ENCODE measurements at regions not wholly inside any gene's neighbourhood (a gene's known extent, or its start where the extent isn't known, plus 50 kb on each side); places are given as distances from the start of the nearest gene placed in this dataset.

DNA sequence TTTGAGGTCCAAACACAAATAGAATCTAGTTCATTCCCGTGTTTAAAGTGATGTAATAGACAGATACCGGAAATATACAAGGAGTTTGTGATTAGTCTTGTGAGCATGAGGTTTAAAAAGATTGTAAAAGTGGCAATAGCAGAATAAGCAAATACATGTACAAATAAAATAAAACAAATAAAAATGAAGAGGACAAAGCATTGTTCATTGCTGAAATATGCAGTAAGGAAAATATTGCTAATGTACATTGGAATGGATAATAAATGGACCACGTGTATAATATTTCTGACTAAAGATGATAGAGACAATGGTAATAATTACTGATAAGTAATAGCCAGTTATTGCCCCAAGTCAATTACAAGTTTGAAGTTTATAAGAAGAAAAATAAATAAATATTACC is 75.6 kb upstream of the RTL1 start:
- H3K9me3 Mint-ChIP-seq = no peaks in the 10 kb centered on the region
- no peak overlapping the region for H3K27ac Mint-ChIP-seq
- ATAC-seq (replicated peaks in 1 of 4) (no peak), DNase-seq (no peak)
- H3K4me1 Mint-ChIP-seq = no peaks in the 10 kb centered on the region
- no peak overlapping the region for H3K4me3 Mint-ChIP-seq
- Histone ChIP-seq H3K4me3 (ENCODE audit: control insufficient read depth in 1 of 2, extremely low read depth in 1 of 2, low read length in 1 of 2) (no peak overlapping the region), H3K4me1 (ENCODE audit: control insufficient read depth in 1 of 2, extremely low read depth in 1 of 2, insufficient read depth in 2 of 2, low read length in 2 of 2) (no peaks in the 10 kb centered on the region), H3K27me3 (replicated peaks in 1 of 2; ENCODE audit: control insufficient read depth in 2 of 2, extremely low read depth in 1 of 2, insufficient read depth in 2 of 2, low read length in 1 of 2) (no peaks in the 10 kb centered on the region), H3K27ac (ENCODE audit: low read length) (no peak overlapping the region), H3K9me3 (no peaks in the 10 kb centered on the region), H3K36me3 (ENCODE audit: control insufficient read depth in 2 of 2, extremely low read depth in 1 of 2, insufficient read depth in 1 of 2, low read length in 1 of 2) (no peaks in the 10 kb centered on the region)
- no CpG with 5 or more reads among the region's 3 CpGs for WGBS (ENCODE audit: insufficient coverage)
- H3K36me3 Mint-ChIP-seq = no peaks in the 10 kb centered on the region
- peaks cover 9 to 11% of the 10 kb centered on the region in 2 donors for H3K27me3 Mint-ChIP-seq
- ChIA-PET POLR2A (no interaction called here), CTCF (no interaction called here)

DNA sequence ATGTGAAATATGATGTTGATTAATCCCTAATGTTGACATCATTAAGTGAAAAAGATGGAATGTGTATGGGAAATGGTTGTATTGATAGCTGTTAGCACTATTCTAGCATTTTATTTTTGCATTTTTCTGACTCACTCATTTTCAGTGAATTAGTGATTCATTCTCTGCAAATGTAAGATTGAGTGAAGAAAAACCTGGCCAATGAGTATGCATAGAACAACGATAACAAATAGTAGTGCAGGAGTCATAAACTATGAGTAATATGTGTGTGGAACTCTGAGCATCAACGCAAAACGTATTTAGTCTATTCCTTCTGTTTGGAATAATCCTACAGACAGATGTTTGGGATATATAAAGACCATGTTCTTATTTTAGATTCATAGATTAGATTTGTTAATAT is 76.3 kb upstream of the RTL1 start:
- Histone ChIP-seq H3K4me3 (ENCODE audit: control insufficient read depth in 1 of 2, extremely low read depth in 1 of 2, low read length in 1 of 2) (no peak overlapping the region), H3K9me3 (no peaks in the 10 kb centered on the region), H3K27ac (ENCODE audit: low read length) (no peak overlapping the region), H3K27me3 (replicated peaks in 1 of 2; ENCODE audit: control insufficient read depth in 2 of 2, extremely low read depth in 1 of 2, insufficient read depth in 2 of 2, low read length in 1 of 2) (no peaks in the 10 kb centered on the region), H3K4me1 (ENCODE audit: control insufficient read depth in 1 of 2, extremely low read depth in 1 of 2, insufficient read depth in 2 of 2, low read length in 2 of 2) (no peaks in the 10 kb centered on the region), H3K36me3 (ENCODE audit: control insufficient read depth in 2 of 2, extremely low read depth in 1 of 2, insufficient read depth in 1 of 2, low read length in 1 of 2) (no peaks in the 10 kb centered on the region)
- 90% methylated on average over 1 of the region's 3 CpGs for WGBS (ENCODE audit: insufficient coverage)
- H3K9me3 Mint-ChIP-seq = no peaks in the 10 kb centered on the region
- no peaks in the 10 kb centered on the region for H3K4me1 Mint-ChIP-seq
- no peak overlapping the region for H3K27ac Mint-ChIP-seq
- ChIA-PET CTCF (no interaction called here), POLR2A (no interaction called here)
- H3K27me3 Mint-ChIP-seq = peaks cover 9 to 11% of the 10 kb centered on the region in 2 donors
- ATAC-seq (replicated peaks in 1 of 4) = no peak
- H3K36me3 Mint-ChIP-seq = no peaks in the 10 kb centered on the region
- no peak for DNase-seq
- no peak overlapping the region for H3K4me3 Mint-ChIP-seq

DNA sequence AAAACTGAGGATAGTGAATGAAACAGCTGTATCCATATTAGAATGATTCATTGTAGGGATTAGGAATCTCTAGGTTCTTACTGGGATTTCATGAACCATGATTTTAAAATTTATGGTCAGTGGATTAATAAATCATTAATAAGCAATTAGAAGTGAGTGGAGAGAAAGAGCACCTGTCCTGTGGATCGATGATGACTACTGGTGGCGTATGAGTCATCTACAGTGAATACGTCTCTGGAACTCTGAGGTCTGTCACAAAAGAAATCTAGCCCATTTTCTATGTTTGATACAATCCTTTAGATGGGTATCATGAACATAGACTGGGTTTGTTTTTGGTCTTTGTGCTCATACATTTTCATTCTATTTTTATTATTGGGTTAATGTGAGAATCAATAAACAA is 77.3 kb upstream of the RTL1 start:
- H3K36me3 Mint-ChIP-seq = no peaks in the 10 kb centered on the region
- H3K4me1 Mint-ChIP-seq = no peaks in the 10 kb centered on the region
- H3K27ac Mint-ChIP-seq = no peak overlapping the region
- DNase-seq (no peak), ATAC-seq (replicated peaks in 1 of 4) (no peak)
- 100% methylated on average over 2 of the region's 3 CpGs for WGBS (ENCODE audit: insufficient coverage)
- Histone ChIP-seq H3K36me3 (ENCODE audit: control insufficient read depth in 2 of 2, extremely low read depth in 1 of 2, insufficient read depth in 1 of 2, low read length in 1 of 2) (no peaks in the 10 kb centered on the region), H3K27ac (ENCODE audit: low read length) (no peak overlapping the region), H3K27me3 (replicated peaks in 1 of 2; ENCODE audit: control insufficient read depth in 2 of 2, extremely low read depth in 1 of 2, insufficient read depth in 2 of 2, low read length in 1 of 2) (no peaks in the 10 kb centered on the region), H3K4me1 (ENCODE audit: control insufficient read depth in 1 of 2, extremely low read depth in 1 of 2, insufficient read depth in 2 of 2, low read length in 2 of 2) (no peaks in the 10 kb centered on the region), H3K9me3 (no peaks in the 10 kb centered on the region), H3K4me3 (ENCODE audit: control insufficient read depth in 1 of 2, extremely low read depth in 1 of 2, low read length in 1 of 2) (no peak overlapping the region)
- no peaks in the 10 kb centered on the region for H3K9me3 Mint-ChIP-seq
- no peak overlapping the region for H3K4me3 Mint-ChIP-seq
- ChIA-PET CTCF (no interaction called here), POLR2A (no interaction called here)
- H3K27me3 Mint-ChIP-seq = peaks cover 13 to 14% of the 10 kb centered on the region in 2 donors

DNA sequence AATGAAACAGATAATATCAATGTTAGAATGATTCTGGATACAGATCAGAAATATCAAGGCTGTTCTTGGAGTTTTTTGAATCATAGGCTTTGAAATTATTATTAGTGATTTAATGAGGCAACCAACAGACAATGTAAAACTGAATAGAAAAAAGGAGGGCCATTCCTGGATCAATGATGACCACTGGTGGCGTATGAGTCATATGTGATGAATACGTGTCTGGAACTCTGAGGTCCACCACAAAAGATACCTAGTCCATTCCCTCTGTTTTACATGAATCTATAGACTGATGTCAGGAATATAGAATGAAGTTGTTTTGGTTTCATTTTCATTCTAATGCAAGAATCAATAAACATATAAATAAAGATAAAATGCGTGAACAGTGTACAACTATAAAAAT is 78.3 kb upstream of the RTL1 start:
- Histone ChIP-seq H3K9me3 (no peaks in the 10 kb centered on the region), H3K36me3 (ENCODE audit: control insufficient read depth in 2 of 2, extremely low read depth in 1 of 2, insufficient read depth in 1 of 2, low read length in 1 of 2) (no peaks in the 10 kb centered on the region), H3K27me3 (replicated peaks in 1 of 2; ENCODE audit: control insufficient read depth in 2 of 2, extremely low read depth in 1 of 2, insufficient read depth in 2 of 2, low read length in 1 of 2) (no peaks in the 10 kb centered on the region), H3K27ac (ENCODE audit: low read length) (no peak overlapping the region), H3K4me1 (ENCODE audit: control insufficient read depth in 1 of 2, extremely low read depth in 1 of 2, insufficient read depth in 2 of 2, low read length in 2 of 2) (no peaks in the 10 kb centered on the region), H3K4me3 (ENCODE audit: control insufficient read depth in 1 of 2, extremely low read depth in 1 of 2, low read length in 1 of 2) (no peak overlapping the region)
- ChIA-PET POLR2A (no interaction called here), CTCF (no interaction called here)
- no CpG with 5 or more reads among the region's 3 CpGs for WGBS (ENCODE audit: insufficient coverage)
- peaks cover 14 to 17% of the 10 kb centered on the region in 2 donors for H3K27me3 Mint-ChIP-seq
- no peaks in the 10 kb centered on the region for H3K9me3 Mint-ChIP-seq
- ATAC-seq (replicated peaks in 1 of 4) (no peak), DNase-seq (no peak)
- H3K36me3 Mint-ChIP-seq = no peaks in the 10 kb centered on the region
- no peak overlapping the region for H3K27ac Mint-ChIP-seq
- H3K4me3 Mint-ChIP-seq = no peak overlapping the region
- no peaks in the 10 kb centered on the region for H3K4me1 Mint-ChIP-seq

DNA sequence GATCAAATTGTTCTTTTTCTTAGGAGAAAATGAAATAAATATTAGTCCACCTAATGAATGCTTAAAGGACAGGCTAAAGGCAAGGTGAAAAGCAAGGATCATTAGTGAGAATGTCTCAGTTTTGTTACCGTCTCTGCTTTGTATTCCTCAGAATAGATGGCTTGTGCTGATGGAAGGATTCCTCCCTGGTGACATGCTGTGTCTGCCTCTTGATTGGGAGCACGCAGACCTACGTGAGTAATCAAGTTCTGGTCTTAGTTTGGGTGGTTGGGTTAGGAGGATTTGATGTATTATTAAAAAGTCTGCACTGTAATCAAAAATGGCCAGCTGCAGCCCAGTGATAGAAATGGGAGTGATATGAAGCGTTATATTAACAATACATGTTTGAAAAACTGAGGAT is 78.8 kb upstream of the RTL1 start:
- no peak overlapping the region for H3K4me3 ChIP-seq (ENCODE audit: control insufficient read depth in 1 of 2, extremely low read depth in 1 of 2, low read length in 1 of 2)
- Mint-ChIP-seq H3K4me1 (no peaks in the 10 kb centered on the region), H3K4me3 (no peak overlapping the region), H3K27ac (no peak overlapping the region), H3K36me3 (no peaks in the 10 kb centered on the region), H3K27me3 (peaks cover 14 to 17% of the 10 kb centered on the region in 2 donors), H3K9me3 (no peaks in the 10 kb centered on the region)
- ATAC-seq (replicated peaks in 1 of 4) (no peak), DNase-seq (no peak)
- 90% methylated on average over 3 of the region's 4 CpGs for WGBS (ENCODE audit: insufficient coverage)
- POLR2A ChIA-PET = no interaction called here
- CTCF ChIA-PET = no interaction called here
- H3K27me3 ChIP-seq (replicated peaks in 1 of 2; ENCODE audit: control insufficient read depth in 2 of 2, extremely low read depth in 1 of 2, insufficient read depth in 2 of 2, low read length in 1 of 2) = no peaks in the 10 kb centered on the region
- no peaks in the 10 kb centered on the region for H3K9me3 ChIP-seq
- no peaks in the 10 kb centered on the region for H3K4me1 ChIP-seq (ENCODE audit: control insufficient read depth in 1 of 2, extremely low read depth in 1 of 2, insufficient read depth in 2 of 2, low read length in 2 of 2)
- H3K27ac ChIP-seq (ENCODE audit: low read length) = no peak overlapping the region
- no peaks in the 10 kb centered on the region for H3K36me3 ChIP-seq (ENCODE audit: control insufficient read depth in 2 of 2, extremely low read depth in 1 of 2, insufficient read depth in 1 of 2, low read length in 1 of 2)

DNA sequence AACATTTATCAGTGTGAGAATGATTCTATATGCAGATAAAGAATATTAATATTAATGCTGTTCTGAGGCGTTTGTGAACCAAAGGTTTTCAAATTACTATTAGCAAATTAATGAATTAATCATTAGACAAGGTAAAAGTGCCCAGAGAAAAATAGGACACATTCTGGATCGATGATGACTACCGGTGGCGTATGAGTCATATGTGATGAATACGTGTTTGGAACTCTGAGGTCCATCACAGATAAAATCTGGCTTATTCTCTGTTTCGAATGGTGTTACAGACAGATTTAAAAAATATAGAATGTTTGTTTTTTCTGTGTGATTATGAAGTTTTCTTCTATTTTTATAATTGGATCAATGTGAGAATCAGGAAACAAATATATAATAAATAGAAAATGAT is 79.2 kb upstream of the RTL1 start:
- H3K4me3 Mint-ChIP-seq = no peak overlapping the region
- H3K27ac Mint-ChIP-seq = no peak overlapping the region
- 95% methylated on average over 4 of the region's 6 CpGs for WGBS (ENCODE audit: insufficient coverage)
- Histone ChIP-seq H3K27me3 (replicated peaks in 1 of 2; ENCODE audit: control insufficient read depth in 2 of 2, extremely low read depth in 1 of 2, insufficient read depth in 2 of 2, low read length in 1 of 2) (no peaks in the 10 kb centered on the region), H3K9me3 (no peaks in the 10 kb centered on the region), H3K4me3 (ENCODE audit: control insufficient read depth in 1 of 2, extremely low read depth in 1 of 2, low read length in 1 of 2) (no peak overlapping the region), H3K36me3 (ENCODE audit: control insufficient read depth in 2 of 2, extremely low read depth in 1 of 2, insufficient read depth in 1 of 2, low read length in 1 of 2) (no peaks in the 10 kb centered on the region), H3K27ac (ENCODE audit: low read length) (no peak overlapping the region), H3K4me1 (ENCODE audit: control insufficient read depth in 1 of 2, extremely low read depth in 1 of 2, insufficient read depth in 2 of 2, low read length in 2 of 2) (no peaks in the 10 kb centered on the region)
- peaks cover 14 to 17% of the 10 kb centered on the region in 2 donors for H3K27me3 Mint-ChIP-seq
- POLR2A ChIA-PET = no interaction called here
- CTCF ChIA-PET = no interaction called here
- DNase-seq = no peak
- H3K9me3 Mint-ChIP-seq = no peaks in the 10 kb centered on the region
- ATAC-seq (replicated peaks in 1 of 4) = no peak
- no peaks in the 10 kb centered on the region for H3K36me3 Mint-ChIP-seq
- no peaks in the 10 kb centered on the region for H3K4me1 Mint-ChIP-seq

DNA sequence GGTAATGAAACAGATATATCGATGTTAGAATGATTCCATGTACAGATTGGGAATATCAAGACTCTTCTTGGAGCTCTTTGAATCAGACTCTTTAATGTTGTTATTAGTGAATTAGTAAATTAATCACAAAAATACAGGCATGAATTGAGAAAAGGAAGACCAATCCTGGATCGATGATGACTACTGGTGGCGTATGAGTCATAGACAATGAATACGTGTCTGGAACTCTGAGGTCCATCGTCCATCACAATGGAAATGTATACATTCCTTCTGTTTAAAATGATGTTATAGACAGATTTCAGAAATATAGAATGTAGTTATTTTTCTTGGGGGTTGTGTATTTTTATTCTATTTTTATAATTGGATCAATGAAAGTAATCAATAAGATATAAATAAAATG is 80.2 kb upstream of the RTL1 start:
- no peak overlapping the region for H3K27ac Mint-ChIP-seq
- H3K27me3 Mint-ChIP-seq = peaks cover 17 to 20% of the 10 kb centered on the region in 2 donors
- Histone ChIP-seq H3K27ac (ENCODE audit: low read length) (no peak overlapping the region), H3K27me3 (replicated peaks in 1 of 2; ENCODE audit: control insufficient read depth in 2 of 2, extremely low read depth in 1 of 2, insufficient read depth in 2 of 2, low read length in 1 of 2) (no peaks in the 10 kb centered on the region), H3K9me3 (no peaks in the 10 kb centered on the region), H3K4me3 (ENCODE audit: control insufficient read depth in 1 of 2, extremely low read depth in 1 of 2, low read length in 1 of 2) (no peak overlapping the region), H3K4me1 (ENCODE audit: control insufficient read depth in 1 of 2, extremely low read depth in 1 of 2, insufficient read depth in 2 of 2, low read length in 2 of 2) (no peaks in the 10 kb centered on the region), H3K36me3 (ENCODE audit: control insufficient read depth in 2 of 2, extremely low read depth in 1 of 2, insufficient read depth in 1 of 2, low read length in 1 of 2) (no peaks in the 10 kb centered on the region)
- ATAC-seq (replicated peaks in 1 of 4) (no peak), DNase-seq (no peak)
- no peaks in the 10 kb centered on the region for H3K36me3 Mint-ChIP-seq
- ChIA-PET POLR2A (no interaction called here), CTCF (no interaction called here)
- H3K4me3 Mint-ChIP-seq = no peak overlapping the region
- no peaks in the 10 kb centered on the region for H3K4me1 Mint-ChIP-seq
- no peaks in the 10 kb centered on the region for H3K9me3 Mint-ChIP-seq
- no CpG with 5 or more reads among the region's 5 CpGs for WGBS (ENCODE audit: insufficient coverage)

All from T-cell (primary cell).